Mucosa of rectum (tissue), 2 donors: ENCODE measurements at regions not wholly inside any gene's neighbourhood (a gene's known extent, or its start where the extent isn't known, plus 50 kb on each side); places are given as distances from the start of the nearest gene placed in this dataset.
A peak's percentile ranks its signal among the peaks of the same experiment; 100 is the strongest.

ENCODE experiments used
- H3K27ac ChIP-seq, 2 donors: one replicate each; pipeline ENCODE4 v1.7.0; 2013; ENCODE audit warnings: inconsistent platforms in 2 of 2, low read depth in 2 of 2, low read length in 2 of 2
- H3K27me3 ChIP-seq, 2 donors: one replicate each; pipeline ENCODE4 v1.7.0; 2013; ENCODE audit warnings: low read length in 2 of 2; ENCODE audit not compliant: control insufficient read depth in 2 of 2, insufficient read depth in 2 of 2
- H3K36me3 ChIP-seq, 2 donors: one replicate each; pipeline ENCODE4 v1.7.0; 2013; ENCODE audit warnings: low read length in 2 of 2; ENCODE audit not compliant: control insufficient read depth in 2 of 2, insufficient read depth in 2 of 2
- H3K4me1 ChIP-seq, 2 donors: one replicate each; pipeline ENCODE4 v1.7.0; 2013; ENCODE audit warnings: low read length in 2 of 2, mild to moderate bottlenecking in 1 of 2; ENCODE audit not compliant: control insufficient read depth in 2 of 2, insufficient read depth in 2 of 2
- H3K4me3 ChIP-seq, 2 donors: one replicate each; pipeline ENCODE4 v1.7.0; 2013; ENCODE audit warnings: low read length in 2 of 2
- H3K9ac ChIP-seq, 2 donors: one replicate each; pipeline ENCODE4 v1.7.0; 2013; ENCODE audit warnings: low read length in 2 of 2, low read depth in 1 of 2, mild to moderate bottlenecking in 1 of 2
- H3K9me3 ChIP-seq, 2 donors: one replicate each; pipeline ENCODE4 v1.7.0; 2013; ENCODE audit warnings: low read length in 2 of 2; ENCODE audit not compliant: control insufficient read depth in 2 of 2
- donor health status: healthy.
- donor health status: Normal muscosa, but diverticular disease.

- Histone ChIP-seq H3K9ac (no peak overlapping the region), H3K9me3 (no peaks in the 10 kb centered on the region), H3K4me3 (no peak overlapping the region), H3K4me1 (no peaks in the 10 kb centered on the region), H3K36me3 (no peaks in the 10 kb centered on the region), H3K27me3 (no peaks in the 10 kb centered on the region), H3K27ac (no peak overlapping the region)
Measured at GRCh38 chr11:121932646-121933185, 183.3 kb downstream of the BLID start.

- Histone ChIP-seq H3K27me3 (no peaks in the 10 kb centered on the region), H3K9ac (no peak overlapping the region), H3K27ac (no peak overlapping the region), H3K9me3 (no peaks in the 10 kb centered on the region), H3K4me1 (no peaks in the 10 kb centered on the region), H3K36me3 (no peaks in the 10 kb centered on the region), H3K4me3 (no peak overlapping the region)
Measured at GRCh38 chr11:121931748-121932352, 184.2 kb downstream of the BLID start.

DNA sequence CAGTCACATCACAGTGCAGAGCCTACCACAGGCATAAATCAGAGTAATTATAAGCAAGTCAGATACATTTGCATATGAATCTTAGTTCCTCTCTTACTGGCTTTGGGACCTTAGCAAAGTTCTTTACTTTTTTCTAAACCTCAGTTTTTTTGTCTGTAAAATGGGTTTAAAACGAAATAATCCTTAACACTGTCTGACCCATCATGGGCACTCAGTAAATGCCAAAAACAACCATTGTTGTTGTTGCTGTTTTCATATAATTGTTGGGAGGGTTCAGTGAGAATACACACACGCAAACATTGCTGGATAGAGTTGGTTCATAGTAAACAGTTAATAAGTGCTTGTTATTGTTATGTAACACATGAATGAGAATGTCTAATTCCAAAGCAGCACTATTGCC, 184.9 kb downstream of the BLID start:
- H3K27ac ChIP-seq = no peak overlapping the region
- H3K36me3 ChIP-seq = no peaks in the 10 kb centered on the region
- no peak overlapping the region for H3K9ac ChIP-seq
- no peaks in the 10 kb centered on the region for H3K4me1 ChIP-seq
- no peaks in the 10 kb centered on the region for H3K27me3 ChIP-seq
- no peaks in the 10 kb centered on the region for H3K9me3 ChIP-seq
- H3K4me3 ChIP-seq = no peak overlapping the region

DNA sequence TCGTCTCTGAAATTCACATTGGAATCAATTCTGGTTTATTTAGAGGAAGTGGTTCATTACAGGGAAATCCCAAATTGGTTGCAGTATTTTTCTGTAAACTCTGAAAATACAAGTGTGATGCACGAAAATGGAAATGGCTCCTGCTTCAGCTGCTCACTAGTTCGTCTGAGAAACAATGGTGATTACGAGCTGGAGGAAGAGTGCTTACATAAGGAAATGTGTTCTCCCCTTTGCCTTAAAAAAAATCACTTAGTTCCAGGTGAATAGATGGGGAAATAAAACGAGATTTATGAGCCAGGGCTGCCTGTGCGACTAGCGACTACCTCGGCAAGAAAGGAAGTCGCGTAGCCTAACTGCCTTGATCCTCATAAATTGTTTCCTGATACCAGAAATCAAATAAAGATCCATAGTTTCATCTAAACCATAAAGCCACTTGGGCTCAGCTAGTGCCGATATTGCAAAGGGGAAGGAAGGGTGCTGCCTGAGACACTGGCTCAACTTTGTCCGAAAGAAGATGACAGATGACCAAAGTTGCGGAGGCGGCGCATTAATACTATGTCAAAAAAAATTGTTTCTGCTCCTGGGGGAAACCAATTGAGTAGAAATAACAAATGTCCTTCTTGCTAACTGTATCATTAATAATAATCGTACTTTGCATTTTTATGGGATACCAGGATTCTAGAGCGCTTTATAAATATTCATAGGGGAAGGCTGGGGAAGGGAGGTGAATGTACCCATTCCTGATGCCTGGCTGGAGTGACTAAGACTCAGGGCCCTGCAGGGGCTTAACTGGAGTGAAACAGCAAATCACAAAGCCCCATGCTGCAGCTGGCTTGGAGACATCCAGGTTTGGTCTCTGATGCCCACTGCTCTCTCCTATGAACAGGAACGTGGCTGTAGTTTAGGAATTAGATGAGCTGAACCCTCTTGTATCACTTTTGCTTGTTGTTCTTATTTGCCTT, 185.7 kb downstream of the BLID start:
- no peaks in the 10 kb centered on the region for H3K36me3 ChIP-seq
- no peak overlapping the region for H3K27ac ChIP-seq
- H3K27me3 ChIP-seq = no peaks in the 10 kb centered on the region
- no peaks in the 10 kb centered on the region for H3K4me1 ChIP-seq
- peak overlapping the region in 1 of 2 donors; percentile 45 for H3K4me3 ChIP-seq
- H3K9me3 ChIP-seq = no peaks in the 10 kb centered on the region
- H3K9ac ChIP-seq = no peak overlapping the region

- H3K4me1 ChIP-seq = no peaks in the 10 kb centered on the region
Measured at GRCh38 chr11:121929581-121929980, 186.4 kb downstream of the BLID start.

GRCh38 chr11:121928597-121929580, 187.1 kb downstream of the BLID start:
- Histone ChIP-seq H3K27ac (no peak overlapping the region), H3K9me3 (no peaks in the 10 kb centered on the region), H3K9ac (no peak overlapping the region), H3K4me1 (no peaks in the 10 kb centered on the region), H3K36me3 (no peaks in the 10 kb centered on the region), H3K4me3 (peak overlapping the region; percentile 13 to 33), H3K27me3 (no peaks in the 10 kb centered on the region)

More at GRCh38 chr11:121929581-121929980, 186.4 kb downstream of the BLID start:
- Histone ChIP-seq H3K27me3 (no peaks in the 10 kb centered on the region), H3K9ac (no peak overlapping the region), H3K27ac (no peak overlapping the region), H3K9me3 (no peaks in the 10 kb centered on the region), H3K36me3 (no peaks in the 10 kb centered on the region), H3K4me3 (peak overlapping the region; percentile 13 to 33)

DNA sequence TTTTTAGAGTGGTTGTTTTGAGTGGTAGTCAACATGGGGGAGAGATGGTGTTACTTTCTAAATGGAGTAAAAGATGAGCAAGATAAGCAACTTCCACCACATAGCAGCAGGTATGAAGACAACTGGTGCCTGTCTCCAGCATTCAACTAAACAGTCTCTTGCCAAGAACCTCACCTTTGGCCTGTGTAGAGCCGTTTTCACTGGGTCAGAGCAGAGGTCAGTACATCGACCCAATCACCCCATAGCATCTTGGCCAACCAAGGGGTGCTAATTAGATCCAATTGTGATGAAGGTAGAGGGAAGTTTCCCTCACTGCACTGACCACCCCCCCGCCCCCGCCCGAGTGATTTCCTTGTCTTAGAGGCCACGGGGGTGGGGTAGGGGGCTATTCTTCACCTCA, 188.2 kb downstream of the BLID start:
- H3K27ac ChIP-seq = no peak overlapping the region
- H3K9me3 ChIP-seq = no peaks in the 10 kb centered on the region
- H3K9ac ChIP-seq = no peak overlapping the region

DNA sequence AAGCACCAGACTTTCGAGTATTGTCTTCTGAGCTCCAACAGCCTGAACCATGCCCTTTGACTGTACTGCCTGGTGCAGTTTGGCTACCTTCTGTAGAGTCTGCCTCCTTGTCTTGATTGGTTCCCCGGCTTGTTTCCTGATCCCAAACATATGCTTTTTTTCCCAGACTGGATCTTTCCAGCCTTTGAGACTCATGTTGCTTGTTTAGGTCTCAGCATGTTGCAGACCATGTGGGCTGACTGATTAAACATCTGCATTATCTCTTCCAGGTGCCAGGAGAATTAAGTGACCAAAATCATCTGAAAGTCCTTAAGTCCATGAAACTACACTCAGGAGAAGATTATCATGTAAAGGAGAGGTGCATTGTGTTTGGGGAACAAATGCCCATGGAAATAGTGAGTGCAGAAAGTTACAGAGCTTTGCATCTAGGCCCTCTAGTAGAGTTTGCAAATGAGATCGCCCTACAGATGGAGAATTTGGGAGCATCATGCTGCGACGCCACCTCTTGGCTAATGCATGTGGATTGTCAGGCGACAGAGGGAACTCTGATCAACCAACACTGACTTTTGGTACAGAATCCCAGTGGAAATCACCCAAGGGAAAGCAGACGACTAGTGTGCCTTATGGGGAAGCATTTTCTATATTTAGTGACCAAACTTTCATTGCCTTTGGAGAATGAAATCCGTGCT, 188.8 kb downstream of the BLID start:
- Histone ChIP-seq H3K27me3 (no peaks in the 10 kb centered on the region), H3K9ac (no peak overlapping the region), H3K9me3 (no peaks in the 10 kb centered on the region), H3K27ac (no peak overlapping the region), H3K4me1 (no peaks in the 10 kb centered on the region), H3K36me3 (no peaks in the 10 kb centered on the region), H3K4me3 (no peak overlapping the region)

More for the DNA sequence above, 188.2 kb downstream of the BLID start:
- Histone ChIP-seq H3K4me1 (no peaks in the 10 kb centered on the region), H3K27me3 (no peaks in the 10 kb centered on the region), H3K36me3 (no peaks in the 10 kb centered on the region), H3K4me3 (no peak overlapping the region)

DNA sequence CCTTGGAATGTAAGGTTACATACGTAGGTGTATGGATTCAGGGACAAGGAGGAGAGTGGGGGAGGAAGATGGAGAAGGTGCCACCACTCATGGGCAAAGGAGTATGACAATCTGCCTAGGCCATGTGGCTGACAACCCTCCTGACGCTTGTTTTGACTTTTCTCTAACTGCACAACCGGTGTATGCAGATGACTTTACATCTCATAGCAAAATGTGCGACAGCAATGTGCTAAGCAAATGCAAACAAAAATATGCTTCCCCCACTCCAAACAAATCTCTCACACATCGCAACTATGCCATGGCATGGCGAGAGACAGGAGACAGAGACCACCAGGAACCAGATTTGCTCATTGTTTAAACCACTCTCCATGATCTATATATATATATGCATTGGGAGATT, 191.8 kb downstream of the BLID start:
- H3K27me3 ChIP-seq = no peaks in the 10 kb centered on the region
- H3K27ac ChIP-seq = no peak overlapping the region
- H3K36me3 ChIP-seq = no peaks in the 10 kb centered on the region
- no peak overlapping the region for H3K9ac ChIP-seq
- H3K4me3 ChIP-seq = no peak overlapping the region
- H3K4me1 ChIP-seq = no peaks in the 10 kb centered on the region
- no peaks in the 10 kb centered on the region for H3K9me3 ChIP-seq
